ENCODE measurements at regions not wholly inside any gene's neighbourhood (a gene's known extent, or its start where the extent isn't known, plus 50 kb on each side); places are given as distances from the start of the nearest gene placed in this dataset.

- TF ChIP-seq, protein P1, sequence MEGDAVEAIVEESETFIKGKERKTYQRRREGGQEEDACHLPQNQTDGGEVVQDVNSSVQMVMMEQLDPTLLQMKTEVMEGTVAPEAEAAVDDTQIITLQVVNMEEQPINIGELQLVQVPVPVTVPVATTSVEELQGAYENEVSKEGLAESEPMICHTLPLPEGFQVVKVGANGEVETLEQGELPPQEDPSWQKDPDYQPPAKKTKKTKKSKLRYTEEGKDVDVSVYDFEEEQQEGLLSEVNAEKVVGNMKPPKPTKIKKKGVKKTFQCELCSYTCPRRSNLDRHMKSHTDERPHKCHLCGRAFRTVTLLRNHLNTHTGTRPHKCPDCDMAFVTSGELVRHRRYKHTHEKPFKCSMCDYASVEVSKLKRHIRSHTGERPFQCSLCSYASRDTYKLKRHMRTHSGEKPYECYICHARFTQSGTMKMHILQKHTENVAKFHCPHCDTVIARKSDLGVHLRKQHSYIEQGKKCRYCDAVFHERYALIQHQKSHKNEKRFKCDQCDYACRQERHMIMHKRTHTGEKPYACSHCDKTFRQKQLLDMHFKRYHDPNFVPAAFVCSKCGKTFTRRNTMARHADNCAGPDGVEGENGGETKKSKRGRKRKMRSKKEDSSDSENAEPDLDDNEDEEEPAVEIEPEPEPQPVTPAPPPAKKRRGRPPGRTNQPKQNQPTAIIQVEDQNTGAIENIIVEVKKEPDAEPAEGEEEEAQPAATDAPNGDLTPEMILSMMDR (IDR thresholded peaks at IDR 0.05): no peak
- TF ChIP-seq POLR2A (IDR thresholded peaks at IDR 0.05; ENCODE audit: low read depth): no peak
- TF ChIP-seq POLR2AphosphoS5 (IDR thresholded peaks at IDR 0.05): no peak
These were observed 411.9 kb upstream of the ZNF804A start for GRCh38 chr2:184186436-184186835.

Data from esophagus muscularis mucosa (tissue), 3 donors.